ENCODE measurements at regions not wholly inside any gene's neighbourhood (a gene's known extent, or its start where the extent isn't known, plus 50 kb on each side); places are given as distances from the start of the nearest gene placed in this dataset.

DNA sequence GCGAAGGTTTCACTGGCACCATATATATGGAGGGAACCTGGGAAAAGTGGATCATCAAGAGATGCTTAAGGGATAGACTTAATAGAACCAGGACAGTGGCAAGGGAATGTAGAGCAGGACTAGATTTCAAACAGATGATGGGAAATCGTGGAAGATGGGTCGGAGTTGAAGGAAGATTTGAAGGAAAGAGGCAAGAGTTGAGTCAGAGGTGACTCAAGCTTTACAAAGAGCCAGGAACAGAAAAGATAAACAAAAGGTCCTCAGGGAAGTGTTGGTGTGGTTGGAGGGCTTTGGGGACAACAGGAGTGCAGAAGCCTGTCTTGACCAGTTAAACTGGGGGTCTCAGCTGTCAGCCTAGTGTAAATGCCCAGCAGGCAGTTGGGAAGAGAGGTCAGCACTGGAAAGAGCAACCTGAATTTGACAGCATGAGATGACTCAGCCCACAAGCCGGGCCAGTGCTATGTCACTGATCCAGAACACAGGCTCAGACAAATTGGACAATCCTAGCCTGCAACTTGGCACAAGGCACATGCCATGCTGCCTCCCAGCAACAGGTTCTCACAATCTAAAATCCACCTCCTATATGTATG is 230.5 kb downstream of the IDS start:
- no peak for DNase-seq

DNA sequence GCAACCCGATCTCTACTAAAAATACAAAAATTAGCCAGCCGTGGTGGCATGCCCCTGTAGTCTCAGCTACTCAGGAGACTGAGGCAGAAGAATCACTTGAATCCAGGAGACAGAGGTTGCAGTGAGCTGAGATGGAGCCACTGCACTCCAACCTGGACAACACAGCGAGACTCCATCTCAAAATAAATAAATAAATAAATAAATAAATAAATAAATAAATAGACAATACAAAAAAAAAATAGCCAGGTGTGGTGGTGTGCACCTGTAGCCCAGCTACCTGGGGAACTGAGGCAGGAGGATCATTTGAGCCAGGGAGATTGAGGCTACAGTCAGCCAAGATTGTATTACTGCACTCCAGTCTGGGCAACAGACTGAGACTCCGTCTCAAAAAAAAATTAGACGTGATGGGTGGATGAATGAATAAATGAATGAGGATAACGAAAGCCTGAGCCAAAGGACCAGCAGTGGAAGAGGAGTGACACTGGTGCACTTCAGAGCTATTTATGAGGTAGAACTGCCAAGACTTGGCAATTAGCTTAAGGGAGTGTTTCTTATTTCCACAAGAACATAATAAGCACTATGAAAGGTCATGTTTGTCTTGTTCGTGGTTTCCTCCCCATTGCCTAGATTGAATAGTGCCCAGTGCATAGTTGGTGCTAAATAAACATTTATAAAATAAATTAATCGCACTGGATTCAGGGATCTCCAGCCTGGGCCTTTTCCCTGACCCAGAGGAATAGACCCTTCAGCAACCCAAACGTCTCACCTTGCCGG is 232.2 kb downstream of the IDS start:
- DNase-seq = no peak

DNA sequence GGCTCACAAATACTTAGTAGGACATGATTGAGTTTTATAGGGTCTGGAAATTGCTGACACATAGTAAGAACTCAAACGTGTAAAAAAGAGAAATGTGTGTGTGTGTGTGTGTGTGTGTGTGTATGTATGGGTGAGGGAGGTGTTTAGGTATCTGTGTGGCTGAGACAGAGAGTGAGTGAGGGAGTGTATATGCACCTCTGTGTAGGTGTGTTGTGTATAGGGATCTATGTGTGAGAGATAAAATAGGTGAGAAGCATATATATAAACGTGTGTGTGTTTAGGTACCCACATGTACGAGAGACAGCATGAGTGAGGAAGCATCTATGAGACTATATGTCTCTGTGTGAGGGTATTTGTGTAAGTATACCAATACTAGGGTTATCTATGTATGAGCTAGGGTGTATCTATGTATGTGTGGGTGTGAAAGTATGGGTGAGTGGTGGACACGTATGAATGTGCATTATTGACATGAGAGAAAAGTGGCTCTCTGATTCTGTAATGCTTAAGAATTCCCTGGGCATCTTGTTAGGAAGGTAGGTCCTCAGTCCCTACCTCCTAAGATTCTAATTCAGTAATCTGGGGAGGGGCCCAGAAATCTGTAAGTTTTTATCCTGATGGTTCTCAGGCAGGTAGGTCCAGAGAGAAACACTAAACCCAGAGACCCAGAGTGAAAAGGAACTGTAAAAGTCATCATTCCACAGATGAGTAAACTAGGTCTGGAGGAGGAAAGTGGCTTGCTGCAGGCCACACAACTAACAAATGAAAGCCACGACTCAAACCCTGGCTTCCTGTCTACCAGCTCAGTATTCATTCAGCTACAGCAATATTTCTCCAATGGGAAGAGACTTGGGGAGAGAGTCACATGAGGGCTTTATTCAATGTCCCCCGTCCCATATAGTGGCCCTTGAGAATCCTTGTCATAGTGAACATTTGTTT is 237.0 kb downstream of the IDS start:
- DNase-seq = no peak

DNA sequence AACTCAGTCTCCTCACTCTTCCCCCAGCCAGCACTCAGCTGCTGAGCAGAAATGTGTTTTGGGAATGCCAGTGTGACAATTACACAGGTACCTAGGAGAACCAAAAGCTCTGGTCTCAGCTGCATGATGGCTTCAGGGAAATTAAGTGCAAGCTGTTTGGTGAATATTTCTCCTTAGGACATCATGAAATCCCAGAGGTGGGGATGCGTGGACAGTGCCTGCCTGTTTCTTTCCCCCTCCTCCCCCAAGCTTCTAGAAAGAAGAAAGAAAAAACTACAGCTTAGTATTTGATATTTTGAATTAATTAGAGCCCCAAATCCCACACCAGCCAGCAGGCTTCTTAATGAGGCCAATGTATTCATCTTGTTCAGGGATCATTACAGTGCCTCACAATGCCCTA is 243.0 kb downstream of the IDS start:
- DNase-seq = no peak

DNA sequence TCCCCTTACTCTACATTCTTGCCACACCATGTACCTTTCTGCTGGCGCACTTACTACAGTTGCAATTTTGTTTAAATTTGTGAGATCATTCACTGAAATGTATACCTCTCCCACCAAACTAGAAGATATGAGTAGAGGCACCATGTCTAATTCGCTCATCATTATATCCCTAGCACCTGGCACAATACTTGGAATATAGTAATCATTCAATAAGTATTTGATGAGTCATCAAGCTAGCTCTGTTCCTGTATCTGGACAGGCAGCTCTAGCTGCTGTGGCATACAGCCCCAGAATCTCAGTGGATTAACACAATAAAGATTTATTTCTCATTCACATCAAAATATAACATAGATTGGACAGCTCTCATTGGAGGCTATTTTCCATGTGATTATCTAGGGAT is 245.9 kb downstream of the IDS start:
- DNase-seq = no peak

DNA sequence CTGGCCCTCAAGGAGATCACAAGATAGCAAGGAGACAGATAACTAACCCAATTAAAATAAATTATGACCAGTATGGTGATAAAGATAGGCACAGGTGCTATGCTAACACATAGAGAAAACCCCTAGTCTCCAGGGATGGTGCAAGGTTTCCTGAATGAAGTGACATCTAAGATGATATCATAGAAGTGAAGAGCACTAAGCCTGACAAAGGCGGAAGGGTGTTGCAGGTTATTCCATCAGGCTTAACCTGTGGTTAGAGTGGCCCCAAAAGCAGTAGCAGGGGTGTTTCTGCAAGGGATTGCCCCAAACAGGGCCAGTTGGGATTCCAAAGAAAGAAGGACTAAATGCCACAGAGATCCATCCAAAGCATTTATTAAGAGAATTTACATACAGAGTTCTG is 249.2 kb downstream of the IDS start:
- no peak for DNase-seq

DNA sequence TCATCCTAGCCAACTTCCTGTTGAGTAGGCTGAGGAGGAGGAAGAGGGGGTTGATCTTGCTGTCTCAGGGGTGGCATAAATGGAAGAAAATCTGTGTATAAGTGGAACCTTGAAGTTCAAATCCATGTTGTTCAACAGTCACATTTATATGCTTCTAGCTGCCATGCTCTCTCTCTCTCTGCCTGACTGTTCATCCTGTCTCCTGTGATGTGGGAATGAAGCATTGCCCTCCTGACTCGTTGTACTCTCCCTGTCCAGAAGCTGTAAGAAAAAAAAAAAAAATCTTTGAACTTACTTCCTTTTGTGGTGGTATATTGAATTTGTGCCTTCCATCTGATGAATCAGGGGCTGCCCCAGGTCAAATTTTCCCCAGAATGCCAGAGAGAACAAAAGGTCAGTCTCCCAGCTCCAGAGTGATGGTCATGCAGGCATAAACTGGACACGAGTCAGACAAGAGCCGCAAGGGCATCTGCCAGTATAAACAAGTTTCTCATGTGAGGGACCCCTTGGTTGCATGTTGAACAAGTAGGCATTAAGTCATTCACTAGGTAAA is 257.0 kb downstream of the IDS start:
- no peak for DNase-seq

DNA sequence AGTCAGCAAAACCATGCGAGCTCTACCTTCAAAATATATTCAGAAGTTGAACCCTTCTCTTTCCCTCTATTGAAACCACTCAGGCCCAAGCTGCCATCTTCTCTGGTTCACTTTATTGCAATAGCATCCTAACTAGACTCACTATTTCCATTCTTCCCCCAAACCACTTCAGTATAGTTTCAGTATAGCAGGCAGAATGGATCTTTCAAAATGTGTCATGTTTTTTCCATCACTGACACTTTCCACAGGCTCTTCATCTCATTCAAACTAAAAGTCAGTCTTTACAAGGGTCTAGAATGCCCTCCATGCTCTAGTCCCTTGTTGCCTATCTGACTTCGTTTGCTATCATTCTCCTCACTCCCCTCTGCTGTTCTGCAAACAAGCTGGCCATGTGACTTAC is 274.4 kb downstream of the IDS start:
- no peak for DNase-seq

DNA sequence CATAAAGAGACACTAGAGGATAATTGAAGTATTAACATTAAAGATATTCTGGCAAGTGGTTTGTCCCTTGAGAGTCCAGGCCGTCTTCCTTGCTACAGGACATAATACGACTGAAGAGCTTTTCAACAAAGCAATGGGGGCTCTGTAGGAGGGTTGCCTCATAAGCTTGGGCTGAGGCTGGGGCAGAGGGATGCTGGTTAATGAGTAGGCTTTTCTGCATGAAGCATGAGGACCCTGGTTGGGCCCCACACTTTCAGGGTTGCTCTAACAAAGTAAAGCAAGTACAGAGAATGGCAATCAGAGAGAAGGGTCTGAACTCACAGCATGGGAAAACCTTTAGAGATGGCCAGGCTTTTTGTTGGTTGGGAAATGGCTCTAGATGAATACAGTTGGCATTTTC is 281.3 kb downstream of the IDS start:
- DNase-seq = no peak

DNA sequence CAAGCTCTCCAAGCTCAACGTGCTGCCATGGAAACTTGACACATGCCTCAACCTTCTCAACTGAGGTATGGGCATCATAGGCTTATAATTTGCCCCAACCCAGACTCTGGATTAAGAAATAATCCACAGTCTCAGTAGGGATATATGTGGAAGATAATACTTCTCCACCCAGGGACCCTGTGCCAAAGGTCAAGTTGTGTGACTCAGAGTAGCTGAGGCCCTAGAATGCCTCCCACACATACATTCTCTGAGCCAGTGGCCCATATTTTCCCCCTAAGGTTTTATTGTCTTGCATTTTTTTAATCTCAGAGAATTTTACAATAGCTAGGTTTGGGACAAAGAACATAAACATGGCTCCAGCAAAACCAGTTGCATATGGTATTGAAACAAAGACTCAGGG is 283.1 kb downstream of the IDS start:
- DNase-seq = no peak

DNA sequence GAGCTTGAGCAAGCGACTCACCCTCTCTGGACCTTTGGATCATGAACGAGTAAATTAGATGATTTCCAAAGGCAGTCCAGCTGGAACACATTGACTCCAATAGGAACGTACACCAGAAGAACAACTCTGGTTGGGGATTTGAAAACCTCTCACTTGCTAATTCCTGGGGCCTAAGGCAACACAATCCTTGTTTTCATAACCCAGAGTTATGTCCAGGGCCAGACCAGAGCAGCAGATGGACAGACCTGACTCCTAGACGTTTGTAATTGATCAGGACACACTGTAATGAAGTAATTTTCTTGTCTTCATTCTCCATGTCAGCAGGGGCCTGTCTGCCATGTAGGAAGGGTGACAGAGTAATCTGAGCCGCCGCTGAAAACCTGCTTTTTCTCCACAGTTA is 283.9 kb downstream of the IDS start:
- no peak for DNase-seq

DNA sequence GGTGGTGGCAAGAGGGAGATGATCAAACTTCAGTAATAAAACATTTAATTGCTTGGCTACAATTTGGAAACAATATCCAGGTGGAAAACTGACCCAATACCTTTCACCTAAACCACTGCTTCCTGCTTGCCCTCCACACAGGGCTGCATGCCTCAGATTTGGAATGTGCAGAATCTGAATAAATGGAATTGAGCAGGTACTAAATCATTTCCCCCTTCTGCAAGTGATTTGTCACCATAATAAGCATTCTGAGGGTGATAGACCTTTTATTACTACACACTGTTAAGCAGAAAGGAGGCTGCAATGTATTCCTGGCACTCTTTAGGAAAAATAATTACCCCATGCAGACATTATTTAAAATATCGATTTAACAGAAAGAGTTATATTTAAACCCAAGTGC is 291.8 kb downstream of the IDS start:
- DNase-seq = no peak

DNA sequence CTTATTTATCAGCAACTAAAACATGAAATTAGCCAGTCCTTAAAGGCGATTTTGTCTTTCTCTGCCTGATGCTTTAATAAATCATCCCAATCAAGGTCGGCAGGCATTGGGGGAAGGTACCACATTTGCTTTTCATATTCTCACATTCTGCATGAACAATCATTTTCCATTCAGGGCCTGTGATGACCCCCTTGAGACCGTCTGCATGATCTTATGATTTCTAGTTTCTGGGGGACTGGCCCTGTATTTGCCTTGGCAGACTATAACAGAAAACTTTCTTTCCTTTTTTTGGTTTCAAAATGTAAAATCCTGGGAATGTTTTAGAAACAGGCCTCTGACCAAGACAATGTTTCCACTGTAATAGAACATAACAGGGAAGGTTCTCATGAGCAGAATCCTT is 296.8 kb downstream of the IDS start:
- DNase-seq = no peak

DNA sequence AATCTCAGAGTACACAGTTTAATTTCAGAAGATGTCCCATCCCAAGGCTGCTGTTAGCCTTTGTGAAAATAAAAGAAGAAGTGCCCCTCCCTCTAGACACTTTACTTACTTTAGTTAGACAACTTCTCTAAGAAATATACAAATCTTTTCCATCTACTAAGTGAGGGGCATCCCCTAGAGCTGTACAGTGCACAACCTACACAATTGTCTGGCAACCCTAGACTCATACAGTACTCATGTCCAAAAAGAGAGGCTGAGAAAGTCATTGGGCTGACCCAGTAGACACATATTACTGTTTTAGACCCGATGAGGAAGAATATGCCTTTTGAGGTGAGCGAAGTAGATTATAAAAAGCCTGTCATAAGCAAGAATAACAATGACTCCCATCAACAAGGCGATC is 297.6 kb downstream of the IDS start:
- no peak for DNase-seq

DNA sequence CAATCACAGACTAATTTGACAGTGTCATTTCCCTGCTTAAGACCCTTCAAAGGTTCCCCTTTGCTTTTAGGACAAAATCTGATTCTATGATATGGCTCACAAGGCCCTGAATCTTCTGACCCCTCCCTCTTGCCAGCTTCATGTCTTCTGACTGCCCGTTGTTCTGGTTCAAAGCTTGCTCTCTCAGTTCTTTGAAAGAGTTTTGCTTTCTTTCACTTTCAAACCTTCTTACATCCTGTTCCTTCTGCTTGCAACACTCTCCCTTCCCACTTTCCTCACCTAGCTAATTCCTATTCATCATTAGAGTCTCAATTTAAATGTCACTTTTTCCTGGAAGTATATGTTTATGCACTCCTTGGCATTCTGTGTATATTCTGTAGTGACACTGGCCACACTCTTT is 299.2 kb downstream of the IDS start:
- no peak for DNase-seq

DNA sequence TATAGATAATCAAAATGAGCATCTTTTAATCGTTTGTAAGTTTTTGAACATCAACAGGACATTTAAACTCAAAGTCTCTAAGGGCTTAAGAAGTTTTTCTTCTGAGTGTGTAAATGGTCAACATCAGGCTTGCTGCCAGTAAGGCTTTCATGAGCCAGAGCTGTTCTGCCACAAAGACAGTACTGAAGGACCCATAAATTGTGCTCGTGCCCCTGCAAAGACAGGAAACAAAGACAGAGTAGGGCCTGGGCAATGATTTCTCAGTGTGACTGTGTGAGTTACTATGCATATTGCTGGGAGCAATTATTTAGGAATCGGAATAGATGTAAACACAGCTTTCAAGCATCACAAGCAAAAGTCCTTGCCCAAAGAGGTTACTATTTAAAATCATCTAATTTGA is 300.0 kb downstream of the IDS start:
- no peak for DNase-seq

DNA sequence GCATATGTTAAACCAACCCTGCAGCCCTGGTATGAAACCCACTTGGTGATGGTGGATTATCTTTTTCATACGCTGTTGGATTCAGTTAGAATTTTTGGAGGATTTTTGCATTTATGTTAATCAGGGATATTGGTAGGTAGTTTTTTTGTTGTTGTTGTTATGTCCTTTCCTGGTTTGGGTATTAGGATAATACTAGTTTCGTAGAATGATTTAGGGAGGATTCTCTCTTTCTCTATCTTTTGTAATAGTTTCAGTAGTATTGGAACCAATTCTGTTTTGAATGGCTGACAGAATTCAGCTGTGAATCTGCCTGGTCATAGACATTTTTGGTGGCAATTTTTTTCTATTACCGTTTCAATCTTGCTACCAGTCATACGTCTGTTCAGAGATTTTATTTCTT is 305.4 kb downstream of the IDS start:
- no peak for DNase-seq

DNA sequence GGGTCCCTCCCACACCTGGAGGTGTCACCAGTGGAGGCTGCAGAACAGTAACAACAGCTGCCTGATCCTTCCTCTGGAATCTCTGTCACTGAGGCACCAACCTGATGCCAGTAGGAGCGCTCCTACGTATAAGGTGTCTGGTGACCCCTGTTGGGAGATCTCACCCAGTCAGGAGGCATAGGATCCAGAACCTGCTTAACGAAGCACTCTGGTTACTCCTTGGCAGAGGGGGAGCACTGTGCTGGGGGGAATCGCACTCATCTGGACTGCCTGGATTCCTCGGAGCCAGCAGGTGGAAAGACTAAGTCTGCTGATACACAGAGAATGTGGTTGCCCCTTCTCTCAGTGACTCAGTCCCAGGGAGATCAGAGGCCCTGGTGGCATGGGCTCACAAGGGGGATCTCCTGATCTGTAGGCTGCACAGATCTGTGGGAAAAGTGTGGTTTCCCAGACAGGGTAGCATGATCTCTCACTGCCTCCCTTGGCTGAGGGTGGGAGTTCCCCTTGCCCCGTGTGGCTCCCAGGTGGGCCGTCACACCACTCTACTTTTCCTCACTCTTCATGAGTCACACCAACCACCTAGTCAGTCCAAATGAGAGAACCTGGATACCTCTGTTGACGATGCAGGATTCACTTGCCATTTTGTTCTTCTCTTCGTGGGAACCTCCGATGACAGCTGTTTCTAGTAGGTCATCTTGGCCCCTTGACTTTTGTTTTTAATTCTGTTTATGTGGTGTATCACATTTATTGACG is 305.9 kb downstream of the IDS start:
- DNase-seq = no peak

DNA sequence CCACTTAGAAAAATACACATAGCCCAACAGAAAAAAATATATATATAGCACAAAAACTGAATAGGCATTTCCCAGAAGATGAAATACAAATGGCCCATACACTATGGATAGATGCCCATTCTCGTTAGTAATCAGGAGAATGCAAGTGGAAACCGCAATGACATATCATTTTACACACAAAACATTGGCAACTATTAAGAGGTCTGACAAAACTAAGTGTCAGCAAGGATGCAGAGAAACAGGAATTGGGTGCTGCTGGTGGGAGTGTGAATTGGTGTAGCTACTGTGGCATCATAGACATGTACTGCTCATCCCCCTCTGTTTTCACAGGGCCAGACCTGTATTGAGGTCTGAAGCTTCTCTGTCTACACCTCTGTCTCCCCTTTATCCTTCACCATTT is 320.0 kb downstream of the IDS start:
- no peak for DNase-seq

DNA sequence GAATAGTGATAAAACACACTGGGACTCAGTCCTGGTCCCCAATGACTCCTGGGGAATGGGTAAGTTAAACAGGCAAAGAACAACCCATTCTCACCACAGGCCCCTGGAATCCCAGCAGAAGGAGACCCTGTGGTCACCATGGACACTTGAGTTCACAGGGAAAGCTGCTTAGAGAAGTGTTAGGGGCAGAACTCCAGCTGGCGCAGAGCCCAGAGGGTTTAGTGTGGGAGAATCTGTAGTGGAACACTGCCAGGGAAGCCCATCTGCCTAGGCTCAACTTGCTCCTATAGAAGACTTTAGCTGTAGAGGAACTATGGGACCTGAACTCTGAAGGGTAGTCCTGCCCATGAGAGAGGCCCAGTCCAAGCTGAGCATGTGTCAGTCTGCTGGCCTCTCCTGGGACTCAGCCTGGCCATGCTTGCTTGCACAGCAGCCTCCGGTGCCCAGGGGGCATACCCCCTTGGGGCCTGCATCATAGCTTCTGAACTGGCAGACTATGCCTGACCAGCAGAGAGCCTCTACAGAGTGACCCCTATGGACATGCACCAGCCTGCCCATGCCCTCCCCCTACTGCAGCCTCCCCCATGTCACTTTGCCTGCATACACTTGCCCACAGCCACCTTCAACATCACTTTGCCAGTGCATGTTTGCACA is 343.5 kb downstream of the IDS start:
- no peak for DNase-seq

DNA sequence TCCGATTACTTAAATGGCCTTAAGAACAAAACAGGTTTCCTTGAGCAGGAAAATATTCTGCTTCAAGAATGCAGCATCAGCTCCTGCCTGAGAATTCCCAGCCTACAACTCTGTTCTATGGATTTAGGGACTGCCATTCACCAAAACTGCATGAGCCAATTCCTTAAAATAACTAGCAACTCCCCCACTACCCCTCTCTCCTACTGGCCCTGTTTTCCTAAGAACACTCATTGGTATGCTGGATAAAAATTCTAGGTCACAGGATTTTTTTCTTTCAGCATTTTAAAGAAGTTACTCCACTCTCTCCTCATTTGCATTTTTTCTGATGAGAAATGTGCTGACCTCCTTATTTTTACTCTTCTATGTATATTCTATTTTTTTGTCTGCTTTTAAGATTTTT is 347.1 kb downstream of the IDS start:
- no peak for DNase-seq

DNA sequence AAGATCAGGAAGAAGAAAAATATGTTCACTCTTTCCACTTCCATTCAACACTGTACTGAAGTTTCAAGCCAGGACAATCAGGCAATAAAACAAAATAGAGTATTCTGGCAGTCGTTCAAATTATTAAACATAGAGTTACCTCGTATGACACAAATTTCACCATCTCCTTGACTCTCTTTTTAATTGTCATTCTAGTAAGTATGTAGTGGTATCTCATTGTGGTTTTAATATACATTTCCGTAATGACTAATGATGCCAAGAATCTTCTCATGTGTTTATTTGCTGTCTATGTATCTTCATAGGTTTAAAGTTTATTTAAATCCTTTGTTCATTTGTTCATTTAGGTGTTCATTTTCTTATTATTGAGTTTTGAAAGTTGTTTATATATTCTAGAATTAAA is 352.2 kb downstream of the IDS start:
- DNase-seq = no peak

Measured in stimulated activated CD4-positive, alpha-beta T cell treated with anti-CD3 and anti-CD28 coated beads, Interleukin-12 subunit alpha, Interleukin-12 subunit beta, amount 100 ng/mL, for 4 hours (primary cell).